EL (cell line): ENCODE measurements at regions not wholly inside any gene's neighbourhood (a gene's known extent, or its start where the extent isn't known, plus 50 kb on each side); places are given as distances from the start of the nearest gene placed in this dataset.

Experiments
- DNase-seq: peaks from one replicate; pipeline ENCODE4 v3.0.0-alpha.2; 2016

DNA sequence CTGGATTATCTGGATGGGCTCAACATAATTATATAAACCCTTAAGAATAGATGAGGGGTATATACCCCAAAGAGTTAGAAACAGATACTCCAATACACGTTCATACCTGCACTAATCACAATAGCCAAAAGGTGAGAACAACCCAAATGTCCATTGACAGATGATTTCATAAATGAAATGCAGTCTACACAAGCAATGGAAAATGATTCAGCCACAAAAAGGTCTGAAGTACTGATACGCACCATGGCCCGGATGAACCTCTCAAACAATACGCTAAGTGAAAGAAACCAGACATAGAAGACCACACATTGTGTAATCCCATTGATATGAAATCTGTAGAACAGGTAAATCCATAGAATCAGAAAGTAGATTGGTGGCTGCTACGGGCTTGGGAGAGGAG, 316.8 kb downstream of the LPIN1 start:
- DNase-seq: no peak

DNA sequence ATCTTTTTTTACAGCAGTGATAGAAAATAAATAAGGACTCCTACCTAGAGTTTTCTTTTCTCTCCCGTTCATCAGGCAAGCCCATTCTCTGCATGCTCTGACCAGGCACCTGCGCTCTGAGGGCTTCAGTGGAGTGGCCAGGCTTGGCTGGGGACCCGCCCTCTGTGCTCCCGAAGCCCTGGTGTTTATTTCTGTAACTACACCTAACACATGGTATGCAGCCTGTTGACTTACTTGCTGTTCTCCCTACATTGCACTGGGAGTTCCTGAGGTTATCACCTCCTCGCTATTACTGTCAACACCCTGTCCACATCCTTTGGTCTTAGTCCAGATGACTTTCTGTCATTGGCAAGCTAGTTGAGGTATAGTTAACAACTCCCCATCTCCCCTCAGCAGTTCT, 317.7 kb downstream of the LPIN1 start:
- no peak for DNase-seq

DNA sequence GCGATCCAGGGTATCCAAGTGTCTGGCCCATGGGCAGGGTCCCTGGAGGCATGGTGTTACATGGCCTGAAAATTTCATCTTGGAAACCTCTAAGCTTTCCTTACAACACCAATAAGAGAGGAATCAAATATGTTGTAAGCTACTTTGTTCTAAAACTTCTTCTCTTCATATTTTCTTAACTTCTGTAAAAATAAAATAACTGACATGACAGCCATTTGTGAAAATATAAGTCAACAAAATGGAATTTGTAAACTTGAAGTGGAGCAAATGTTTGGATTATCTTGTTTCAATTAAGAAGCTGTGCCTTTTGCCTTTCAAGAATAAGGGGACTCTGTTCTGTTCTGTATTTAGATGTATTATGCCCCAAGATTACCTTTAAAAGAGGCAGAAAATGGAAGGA, 319.7 kb downstream of the LPIN1 start:
- DNase-seq: no peak

DNA sequence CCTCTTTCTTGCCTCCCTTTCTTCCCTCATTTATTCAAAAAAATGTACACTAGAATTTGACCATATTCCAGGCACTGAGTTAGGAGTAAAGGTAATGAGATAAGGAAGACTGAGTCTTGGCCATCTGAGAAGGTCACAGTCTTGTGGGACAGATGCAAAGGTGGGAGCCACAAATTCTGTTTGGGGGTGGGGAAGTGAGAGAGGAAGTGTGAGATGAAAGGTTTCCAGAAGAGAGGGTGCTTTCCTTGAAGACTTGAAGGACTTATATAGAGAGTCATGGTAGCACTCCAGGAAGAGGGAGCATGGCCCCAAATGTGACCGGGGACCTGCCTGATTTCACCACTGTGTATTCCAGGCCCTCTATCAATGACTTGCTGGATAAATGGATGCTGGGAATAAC, 320.6 kb downstream of the LPIN1 start:
- no peak for DNase-seq

DNA sequence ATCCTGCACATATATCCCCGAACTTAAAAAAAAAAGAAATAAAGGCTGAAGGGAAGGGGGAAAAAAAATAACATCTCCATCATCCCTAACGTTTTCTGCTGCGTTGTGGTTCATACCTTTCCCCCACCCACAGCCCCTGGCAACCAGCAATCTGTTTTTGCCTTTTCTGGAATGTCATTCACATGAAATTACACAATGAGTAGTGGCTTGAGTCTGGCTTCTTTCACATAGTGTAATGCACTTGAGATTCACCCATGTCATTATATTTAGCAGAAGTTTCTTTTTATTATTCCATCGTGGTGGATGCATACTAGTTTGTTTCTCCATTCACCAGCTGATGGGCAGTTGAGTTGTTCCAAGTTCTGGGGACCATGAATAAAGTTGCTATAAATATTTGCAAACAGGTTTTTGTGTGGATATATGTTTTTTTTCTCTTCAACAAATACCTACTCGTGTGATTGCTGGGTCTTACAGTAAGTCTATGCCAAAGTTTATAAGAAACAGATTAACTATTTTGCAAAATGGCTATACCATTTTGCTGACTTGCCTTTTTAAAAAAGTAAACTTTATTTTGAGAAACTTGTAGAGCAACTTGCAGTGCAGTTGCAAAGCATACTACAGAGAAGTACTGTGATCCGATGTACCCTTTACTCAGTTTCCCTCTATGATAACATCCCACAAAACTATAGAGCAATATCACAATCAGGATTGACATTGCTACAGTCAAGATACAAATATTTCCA, 322.5 kb downstream of the LPIN1 start:
- DNase-seq: no peak

DNA sequence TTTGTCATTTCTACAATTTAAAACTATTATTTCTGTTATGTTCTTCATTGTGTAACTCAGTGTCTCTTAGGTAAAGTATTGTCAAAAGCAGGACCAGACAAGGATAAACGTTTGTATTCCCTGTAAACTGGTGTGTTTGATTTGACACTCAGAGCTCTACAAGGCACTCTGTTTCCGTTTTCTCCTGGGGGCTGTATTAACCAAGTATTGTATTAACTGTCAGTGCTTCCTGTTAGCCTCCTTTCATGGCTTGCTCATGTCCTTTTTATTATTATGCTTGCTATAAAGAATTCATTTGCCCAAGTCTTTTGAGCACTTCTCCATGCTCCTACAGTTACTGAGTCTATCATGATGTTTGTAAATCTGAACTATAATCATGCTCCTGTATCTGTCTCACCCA, 323.7 kb downstream of the LPIN1 start:
- no peak for DNase-seq

DNA sequence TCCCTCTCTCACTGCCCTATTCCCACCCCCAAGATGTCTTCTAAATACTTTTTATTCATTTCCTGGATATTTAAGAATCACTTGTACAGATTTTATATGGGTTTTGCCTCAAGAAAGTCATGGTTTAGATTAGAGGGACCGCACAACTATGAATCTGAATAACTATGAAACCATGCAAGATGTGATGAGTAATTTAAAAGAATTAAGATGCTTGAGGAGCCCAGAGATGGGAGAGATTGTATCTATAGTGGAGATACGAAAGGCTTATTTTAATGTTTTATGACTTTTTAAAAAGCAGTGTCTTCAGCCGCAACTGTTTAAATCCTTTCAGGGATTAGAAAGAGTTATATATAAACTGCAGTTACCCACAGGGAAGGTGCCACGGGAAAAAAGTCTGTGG, 324.1 kb downstream of the LPIN1 start:
- peak; percentile 72 for DNase-seq

DNA sequence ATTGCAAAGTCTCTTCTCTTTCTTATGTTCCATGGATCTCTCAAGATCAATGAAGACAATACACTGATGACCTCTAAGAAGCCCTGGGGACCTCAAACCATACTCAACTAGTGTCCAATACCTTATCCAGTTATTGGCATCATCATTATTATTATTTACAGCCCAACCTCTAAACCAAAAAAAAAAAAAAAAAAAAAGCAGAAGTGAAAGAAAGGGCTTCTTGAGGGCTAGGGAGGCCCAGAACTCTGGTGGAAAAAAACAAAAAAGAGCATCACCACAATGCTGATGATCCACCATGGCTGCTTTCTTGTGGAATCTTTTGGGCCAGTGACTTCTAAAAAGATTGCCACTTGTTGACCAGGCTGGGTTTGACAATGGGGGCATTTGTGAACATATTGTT, 324.9 kb downstream of the LPIN1 start:
- no peak for DNase-seq

DNA sequence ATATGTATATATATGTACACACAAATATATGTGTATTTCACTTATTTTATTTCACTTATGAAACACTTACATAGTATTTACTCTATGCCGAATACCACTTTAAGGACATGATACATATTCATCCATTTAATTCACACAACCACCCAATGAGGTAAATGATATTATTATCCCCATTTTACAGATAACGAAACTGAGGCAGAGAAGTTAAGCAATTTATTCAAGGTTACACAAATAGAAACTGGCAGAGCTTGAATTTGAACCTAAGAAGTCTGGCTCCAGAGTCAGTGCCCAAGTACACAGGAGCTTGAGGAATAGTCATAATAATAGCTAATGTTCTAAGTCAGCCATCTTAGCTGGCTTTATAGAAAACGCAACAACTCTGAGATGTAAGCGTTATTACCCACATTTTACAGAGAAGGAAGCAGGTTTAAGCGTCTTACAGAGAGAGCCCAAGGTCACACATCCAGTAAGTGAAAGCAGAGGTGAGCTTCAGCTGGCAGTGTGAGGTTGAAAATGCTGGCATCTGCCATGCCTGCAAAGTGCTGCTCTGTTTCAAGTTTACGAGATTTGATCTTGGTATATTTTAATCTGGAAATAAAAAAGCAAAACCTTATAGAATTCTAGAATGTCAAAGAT, 326.9 kb downstream of the LPIN1 start:
- DNase-seq: no peak

DNA sequence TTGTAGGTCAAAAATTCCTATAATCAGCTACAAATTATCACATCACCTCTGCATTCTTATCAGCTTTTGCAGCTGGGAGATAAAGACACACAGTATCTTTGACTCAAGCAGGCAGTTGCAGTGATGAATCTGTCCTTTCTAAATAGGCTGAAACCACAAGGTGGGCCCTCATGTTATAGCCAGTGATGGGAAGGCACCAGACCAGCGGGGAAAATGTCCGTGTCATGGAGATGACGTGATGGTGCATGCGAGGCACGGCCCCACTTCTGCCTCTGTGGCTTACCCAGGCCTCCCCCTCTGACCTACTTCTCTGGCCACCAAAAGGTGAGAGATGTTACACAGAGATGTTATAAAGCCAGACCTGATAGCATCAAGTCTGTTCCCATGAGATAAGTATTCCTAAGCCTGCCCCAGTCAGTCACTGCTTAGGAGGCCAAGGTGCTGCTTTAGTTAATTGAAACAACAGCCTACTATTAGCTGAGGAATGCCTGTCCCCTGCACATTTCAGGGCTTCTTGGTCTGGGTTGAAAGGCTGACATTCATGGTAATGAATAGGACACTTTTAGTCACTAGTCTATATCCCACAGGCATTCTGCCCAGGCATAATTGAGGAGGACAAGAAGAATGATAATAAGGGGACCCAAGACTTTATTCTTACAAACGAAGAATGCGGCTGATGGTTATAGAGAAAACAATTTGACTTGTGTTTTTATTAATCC, 327.9 kb downstream of the LPIN1 start:
- DNase-seq: no peak

DNA sequence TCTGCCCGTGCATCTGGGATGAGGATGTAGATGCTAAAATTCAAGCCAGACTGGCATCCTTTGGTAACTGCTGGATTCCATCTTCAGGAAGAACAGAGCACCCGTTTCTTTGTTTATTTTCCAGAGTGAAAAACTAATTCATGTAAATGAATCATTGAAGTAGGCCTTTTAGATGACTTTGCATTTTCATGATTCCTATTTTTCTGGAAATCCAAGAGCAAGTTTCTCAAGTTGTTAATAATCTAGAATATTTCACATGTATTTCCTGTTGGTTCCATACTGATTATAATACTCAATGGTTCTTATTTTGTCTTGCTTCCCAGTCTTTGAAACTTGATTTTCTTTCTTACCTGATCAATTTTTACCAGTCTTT, 328.4 kb downstream of the LPIN1 start:
- no peak for DNase-seq

DNA sequence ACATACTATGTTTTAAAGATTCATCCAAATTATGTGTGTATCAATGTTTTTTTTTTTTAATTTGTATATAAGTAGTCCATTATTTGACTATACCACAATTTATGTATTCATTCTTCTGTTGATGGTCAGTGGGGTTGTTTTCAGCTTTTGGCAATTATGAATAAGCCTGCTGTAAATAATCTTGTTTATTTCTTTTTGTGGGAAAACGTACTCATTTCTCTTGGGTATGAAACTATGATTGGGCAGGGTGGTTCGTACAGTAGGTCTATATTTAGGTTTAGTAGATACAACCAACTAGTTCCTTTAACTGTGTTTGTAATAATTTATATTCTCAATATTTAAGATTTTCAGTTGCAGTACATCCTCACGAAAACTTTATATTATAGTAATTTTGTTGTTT, 329.2 kb downstream of the LPIN1 start:
- DNase-seq: no peak

DNA sequence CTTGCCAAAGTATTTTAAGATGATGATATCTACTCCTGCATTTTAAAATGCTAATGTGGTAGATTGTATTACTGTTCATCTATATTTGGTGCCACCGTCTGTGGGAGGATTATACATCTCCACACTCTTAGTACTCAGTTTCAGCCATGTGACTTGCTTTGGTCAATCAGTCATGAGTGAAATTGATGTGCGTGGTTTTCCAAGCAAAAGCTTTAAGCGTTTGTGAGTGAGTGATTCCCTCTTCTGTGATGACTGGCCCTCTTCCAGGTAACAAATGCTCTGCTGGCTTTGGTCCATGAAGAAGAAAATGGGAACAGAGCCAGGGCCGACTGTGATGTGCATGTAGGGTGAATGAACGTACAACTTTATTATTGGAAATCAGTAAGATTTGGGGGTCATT, 330.4 kb downstream of the LPIN1 start:
- no peak for DNase-seq

DNA sequence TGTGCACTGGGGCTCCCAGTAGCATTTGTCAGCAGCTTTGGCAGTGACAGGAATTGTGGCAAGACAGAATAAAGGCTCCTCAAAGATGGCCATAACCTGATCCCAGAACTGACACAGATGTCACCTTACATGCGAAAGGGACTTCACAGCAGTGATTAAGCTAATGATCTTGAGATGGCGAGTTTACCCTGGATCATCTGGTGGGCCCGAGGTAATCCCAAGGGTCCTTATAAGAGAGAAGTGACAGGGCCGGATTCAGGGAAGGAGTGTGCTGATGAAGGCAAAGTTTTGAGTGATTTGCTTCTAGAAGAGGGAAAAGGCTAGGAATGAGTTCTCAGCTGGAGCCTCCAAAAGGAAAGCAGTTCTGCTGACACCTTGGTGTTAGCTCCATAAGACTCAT, 333.9 kb downstream of the LPIN1 start:
- no peak for DNase-seq

DNA sequence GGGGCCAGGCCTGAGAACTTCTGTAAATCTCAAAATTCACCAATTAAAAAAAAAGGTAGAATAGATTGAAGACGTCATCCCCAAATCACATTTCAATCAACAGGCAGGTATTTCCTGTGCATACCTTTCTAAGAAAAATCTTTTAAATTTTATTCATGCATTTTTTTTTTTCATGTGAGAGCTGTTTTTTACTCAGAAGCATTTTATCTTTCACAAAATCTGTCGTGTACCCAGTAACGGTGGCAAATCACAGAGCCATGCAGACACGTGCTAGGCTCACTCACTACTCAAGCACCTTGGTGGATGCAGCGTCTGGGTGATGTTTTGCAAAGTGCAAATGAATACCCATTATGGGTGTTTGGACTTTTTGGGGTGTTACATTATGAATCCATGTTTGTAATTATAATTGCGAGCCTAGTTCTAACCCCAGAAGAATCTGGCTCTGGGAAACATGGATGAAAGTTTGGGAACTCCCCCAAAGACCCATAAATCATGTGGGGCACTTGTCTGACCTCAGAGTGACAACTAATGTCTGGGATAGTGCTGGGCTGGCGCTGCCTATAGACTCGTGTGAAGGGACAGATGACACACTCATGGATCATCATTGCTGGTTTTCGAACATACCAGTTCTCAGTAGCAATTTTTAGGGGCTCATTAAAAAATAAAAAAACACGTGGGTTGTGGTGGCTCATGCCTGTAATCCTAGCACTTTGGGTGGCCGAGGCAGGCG, 335.2 kb downstream of the LPIN1 start:
- DNase-seq: peak; percentile 77

DNA sequence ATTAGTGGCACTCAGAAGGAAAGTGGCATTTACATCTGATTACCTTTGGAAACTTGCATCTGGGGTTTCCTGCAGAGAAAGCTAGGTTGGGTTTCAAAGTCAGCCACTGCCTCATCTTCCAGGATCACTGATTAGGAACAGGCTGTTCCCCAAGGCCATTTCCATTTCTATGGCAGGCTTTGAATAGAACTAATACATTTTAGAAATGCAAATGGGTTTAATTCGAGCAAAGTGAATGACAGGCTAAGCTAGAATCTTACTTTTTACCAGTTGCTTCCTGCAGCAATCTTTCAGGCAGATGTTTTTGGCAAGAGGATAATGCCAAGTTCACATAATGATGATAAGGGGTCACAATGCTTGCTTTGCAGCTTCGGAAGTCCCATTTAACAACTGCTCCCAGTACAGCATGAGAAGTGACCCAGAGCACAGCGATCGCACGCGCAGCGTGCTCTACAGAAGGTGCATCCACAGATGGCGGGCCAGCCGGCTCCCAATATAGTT, 336.7 kb downstream of the LPIN1 start:
- DNase-seq: no peak

DNA sequence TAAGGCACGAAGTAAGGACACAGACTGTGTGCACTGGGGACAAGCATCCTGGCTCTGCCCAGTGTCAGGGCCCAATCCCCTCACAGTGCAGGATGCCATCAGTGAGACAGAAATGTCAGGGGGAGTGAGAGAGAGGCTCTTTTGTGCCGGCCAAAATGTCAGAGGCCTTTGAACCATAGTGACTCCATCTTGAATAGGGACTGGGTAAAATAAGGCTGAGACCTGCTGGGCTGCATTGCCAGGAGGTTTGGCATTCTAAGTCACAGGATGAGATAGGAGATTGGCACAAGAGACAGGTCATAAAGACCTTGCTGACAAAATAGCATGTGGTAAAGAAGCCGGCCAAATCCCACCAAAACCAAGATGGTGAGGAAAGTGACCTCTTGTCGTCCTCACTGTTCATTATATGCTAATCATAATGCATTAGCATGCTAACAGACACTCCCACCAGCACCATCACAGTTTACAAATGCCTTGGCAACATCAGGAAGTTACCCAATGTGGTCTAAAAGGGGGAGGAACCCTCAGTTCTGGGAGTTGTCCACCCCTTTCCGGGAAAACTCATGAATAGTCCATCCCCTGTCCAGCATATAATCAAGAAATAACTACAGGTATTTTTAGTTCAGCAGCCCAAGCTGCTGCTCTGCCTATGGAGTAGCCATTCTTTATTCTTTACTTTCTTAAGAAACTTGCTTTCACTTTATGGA, 337.4 kb downstream of the LPIN1 start:
- DNase-seq: no peak

DNA sequence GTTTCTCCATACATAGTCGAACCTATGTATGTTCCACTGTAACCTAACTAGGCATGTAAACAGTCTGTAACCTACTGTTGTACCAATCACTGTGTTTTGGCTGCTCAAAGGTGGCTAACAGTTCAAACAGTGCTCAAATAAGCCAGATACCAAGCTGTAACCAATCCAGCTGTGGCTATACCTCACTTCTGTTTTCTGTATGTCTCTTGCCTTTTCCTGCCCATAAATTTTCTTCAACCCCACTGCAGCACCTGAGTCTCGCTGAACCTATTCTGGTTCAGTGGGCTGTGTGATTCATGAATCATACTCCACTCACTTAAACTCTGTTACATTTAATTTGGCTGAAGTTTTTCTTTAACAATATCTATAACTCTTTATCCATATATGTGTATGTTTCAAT, 340.7 kb downstream of the LPIN1 start:
- no peak for DNase-seq

DNA sequence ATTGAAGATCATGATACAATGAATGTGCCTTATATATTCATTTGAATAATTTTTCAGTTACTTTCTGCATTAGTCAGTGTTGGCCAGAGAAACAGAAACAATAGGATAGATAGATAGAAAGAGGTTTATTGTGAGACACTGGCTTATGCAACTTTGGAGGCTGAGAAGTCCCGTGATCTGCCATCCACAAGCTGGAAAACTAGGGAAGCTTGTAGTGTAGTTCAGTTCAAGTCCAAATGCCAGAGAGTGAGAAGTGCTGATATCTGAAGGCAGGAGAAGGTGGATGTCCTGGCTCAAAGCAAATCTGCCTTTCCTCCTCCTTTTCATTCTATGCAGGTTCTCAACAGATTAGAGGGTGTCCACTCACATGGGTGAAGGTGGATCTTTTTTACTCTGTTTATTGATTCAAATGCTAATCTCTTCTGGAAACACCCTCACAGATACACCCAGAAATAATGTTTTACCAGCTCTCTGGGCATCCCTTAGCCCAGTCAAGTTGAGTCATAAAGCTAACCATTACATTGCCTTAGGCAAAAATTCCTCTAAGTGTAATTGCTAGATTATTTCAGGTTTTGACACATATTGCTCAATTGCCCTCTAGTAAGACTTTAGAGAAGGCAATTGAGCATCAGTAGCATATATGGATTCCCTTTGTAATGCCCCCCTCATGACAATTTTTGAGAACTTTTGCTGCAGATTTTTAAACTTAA, 341.4 kb downstream of the LPIN1 start:
- DNase-seq: peak; percentile 87

DNA sequence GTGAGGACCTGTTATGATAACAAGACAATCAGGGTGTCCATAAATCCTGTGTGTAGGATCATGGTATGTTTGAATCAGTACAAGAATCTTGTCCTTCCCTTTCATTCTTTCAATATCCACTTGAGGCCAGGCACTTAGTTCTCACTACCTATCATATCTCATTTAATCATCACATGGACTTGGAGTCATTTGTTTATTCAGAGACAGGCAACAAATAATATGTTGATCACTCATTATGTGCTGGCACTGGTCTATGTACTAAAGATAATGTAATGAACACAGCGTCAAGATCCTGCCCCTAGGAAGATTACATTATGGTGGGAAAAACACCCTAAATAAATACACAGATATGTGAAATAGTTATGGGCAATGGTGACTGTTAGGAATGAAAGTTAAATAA, 342.6 kb downstream of the LPIN1 start:
- DNase-seq: no peak

DNA sequence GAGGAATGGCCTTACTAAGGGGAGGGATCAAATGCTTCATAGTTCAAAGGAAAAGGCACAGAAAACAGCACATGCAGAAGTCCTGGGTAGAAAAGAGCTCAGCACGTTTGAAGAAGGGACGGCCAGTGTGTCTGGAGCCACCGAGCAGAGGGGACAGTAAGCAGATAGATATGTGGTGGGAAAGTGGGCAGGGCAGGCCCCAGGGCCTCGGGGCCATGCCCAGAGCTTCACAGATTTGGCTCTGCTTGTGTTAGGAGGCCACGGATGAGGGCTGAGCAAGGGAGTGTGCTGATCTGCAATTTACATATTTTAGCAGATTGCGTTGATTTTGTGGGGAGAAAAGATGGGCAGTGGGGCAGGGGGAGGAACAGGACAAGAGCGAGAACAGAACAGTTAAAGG, 343.1 kb downstream of the LPIN1 start:
- no peak for DNase-seq

DNA sequence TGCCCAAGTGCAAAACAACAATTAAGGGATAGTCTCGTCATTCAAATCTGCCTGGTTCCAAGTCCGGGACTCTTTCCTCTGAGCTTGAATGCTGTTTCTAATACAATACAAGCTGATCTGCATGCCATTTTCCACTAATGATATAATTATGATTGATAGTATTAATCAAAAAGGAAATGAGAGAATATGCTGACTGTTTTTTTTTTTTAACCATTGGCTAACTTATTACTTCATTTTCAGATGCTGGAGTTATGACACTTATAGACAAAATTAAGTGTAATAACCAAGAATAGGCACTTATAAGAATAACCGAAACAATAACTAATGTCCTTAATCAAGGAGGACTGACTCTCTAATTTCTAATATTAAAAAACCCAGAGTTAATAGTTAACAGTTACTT, 343.6 kb downstream of the LPIN1 start:
- DNase-seq: no peak
